Adrenal gland (tissue), 5 donors: ENCODE measurements at regions not wholly inside any gene's neighbourhood (a gene's known extent, or its start where the extent isn't known, plus 50 kb on each side); places are given as distances from the start of the nearest gene placed in this dataset.

Experiments
- CTCF ChIP-seq, 6 experiments: fragments of 450-650 bp in 4 of 6; fragments of 200-600 bp in 2 of 6; sonication (generic) in 1 of 6; IDR thresholded peaks; 1 replicate in 5 of 6; 2 replicates in 1 of 6; pipeline versions ENCODE4 v1.5.1 to v1.8.0; 2016 to 2021; ENCODE audit warnings: antibody characterized with exemption in 6 of 6, mild to moderate bottlenecking in 2 of 6, moderate library complexity in 1 of 6
- POLR2A ChIP-seq, 2 donors: fragments of 450-650 bp; IDR thresholded peaks; one replicate each; pipeline ENCODE4 v1.6.1; 2017; ENCODE audit warnings: antibody characterized with exemption in 2 of 2, mild to moderate bottlenecking in 2 of 2, moderate library complexity in 1 of 2
- donor health status: DM: no; HTN: no; CAD: no.

DNA sequence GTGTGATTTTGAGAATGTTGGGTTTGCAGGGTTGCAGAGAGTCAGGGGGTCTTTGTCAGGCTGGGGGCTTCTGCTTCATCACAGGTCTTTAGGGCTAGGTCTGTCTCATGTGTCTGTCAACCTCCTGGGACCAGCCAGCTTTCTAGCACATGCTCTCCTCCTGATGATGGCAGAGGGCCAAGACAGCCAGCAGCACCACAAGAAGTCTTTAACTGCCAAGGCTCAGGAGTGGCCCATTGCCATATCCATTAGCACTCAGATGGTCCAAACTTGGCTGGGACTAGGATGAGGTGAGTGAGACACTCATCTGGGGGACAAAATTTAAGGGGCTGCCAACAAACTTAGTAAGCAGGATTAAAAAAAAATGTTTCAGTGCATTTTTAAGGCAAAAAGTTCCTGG is 384.2 kb upstream of the CDH10 start:
- TF ChIP-seq POLR2A (IDR thresholded peaks at IDR 0.05): no peak
- no peak for TF ChIP-seq CTCF (IDR thresholded peaks at IDR 0.05)
